HFFc6 (cell line): ENCODE measurements at regions not wholly inside any gene's neighbourhood (a gene's known extent, or its start where the extent isn't known, plus 50 kb on each side); places are given as distances from the start of the nearest gene placed in this dataset.

Source experiments
- DNase-seq: peaks from one replicate; pipeline ENCODE4 v3.0.0-alpha.2; 2018
- H3K27ac Mint-ChIP-seq: 2 replicates; pipeline ENCODE4 v1.8.0; 2020; ENCODE audit warnings: mild to moderate bottlenecking, mixed read lengths
- H3K27me3 Mint-ChIP-seq: 2 replicates; pipeline ENCODE4 v1.8.0; 2021; ENCODE audit warnings: mild to moderate bottlenecking, moderate library complexity, mixed read lengths; ENCODE audit not compliant: insufficient read depth
- H3K36me3 Mint-ChIP-seq: 2 replicates; pipeline ENCODE4 v1.8.0; 2021; ENCODE audit warnings: low read depth, mixed read lengths
- H3K4me1 Mint-ChIP-seq: 2 replicates; pipeline ENCODE4 v1.8.0; 2020; ENCODE audit warnings: low read depth, mixed read lengths
- H3K4me3 Mint-ChIP-seq: 2 replicates; pipeline ENCODE4 v1.8.0; 2020; ENCODE audit warnings: mild to moderate bottlenecking, moderate library complexity, mixed read lengths
- H3K9me3 Mint-ChIP-seq: 2 replicates; pipeline ENCODE4 v1.8.0; 2020; ENCODE audit warnings: mild to moderate bottlenecking, mixed read lengths
- CTCF ChIP-seq: fragments of 200-600 bp; sonication (generic); IDR thresholded peaks from 2 replicates; pipeline ENCODE4 v1.5.0; 2021; ENCODE audit warnings: antibody characterized with exemption, mild to moderate bottlenecking

DNA sequence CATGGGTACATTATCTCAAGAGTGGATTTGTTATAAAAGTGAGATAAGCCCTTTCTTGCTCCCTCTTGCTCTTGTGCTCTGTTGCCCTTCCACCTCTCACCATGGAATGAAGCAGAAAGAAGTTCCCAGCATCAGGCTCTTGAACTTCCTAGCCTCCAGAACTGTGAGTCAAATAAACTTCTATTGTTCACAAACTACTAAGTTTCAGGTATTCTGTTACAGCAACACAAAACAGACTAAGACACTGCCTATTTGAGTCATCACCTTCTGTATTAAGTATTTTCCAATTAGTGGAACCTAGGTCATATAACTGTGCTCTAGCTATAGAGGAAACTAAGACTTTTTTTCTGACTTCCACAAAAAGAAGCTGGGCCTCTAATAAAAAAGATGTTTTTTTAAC, 201.2 kb upstream of the FOXG1 start:
- TF ChIP-seq CTCF, result no peak
- no peaks in the 10 kb centered on the region; the same call in 1 of the 2 replicates for H3K36me3 Mint-ChIP-seq
- no peaks in the 10 kb centered on the region; the same call in 1 of the 2 replicates for H3K27me3 Mint-ChIP-seq
- peaks cover 43% of the 10 kb centered on the region for H3K9me3 Mint-ChIP-seq
- H3K4me3 Mint-ChIP-seq, result no peak overlapping the region
- no peak for DNase-seq
- no peaks in the 10 kb centered on the region for H3K4me1 Mint-ChIP-seq
- no peak overlapping the region for H3K27ac Mint-ChIP-seq

GRCh38 chr14:28570391-28570790, 196.2 kb upstream of the FOXG1 start:
- no peak for TF ChIP-seq CTCF
- no peak overlapping the region for H3K4me3 Mint-ChIP-seq
- H3K36me3 Mint-ChIP-seq, result no peaks in the 10 kb centered on the region; the same call in 1 of the 2 replicates
- H3K4me1 Mint-ChIP-seq, result no peaks in the 10 kb centered on the region
- no peak for DNase-seq
- no peak overlapping the region for H3K27ac Mint-ChIP-seq
- no peaks in the 10 kb centered on the region for H3K27me3 Mint-ChIP-seq
- H3K9me3 Mint-ChIP-seq, result peaks cover 60% of the 10 kb centered on the region

DNA sequence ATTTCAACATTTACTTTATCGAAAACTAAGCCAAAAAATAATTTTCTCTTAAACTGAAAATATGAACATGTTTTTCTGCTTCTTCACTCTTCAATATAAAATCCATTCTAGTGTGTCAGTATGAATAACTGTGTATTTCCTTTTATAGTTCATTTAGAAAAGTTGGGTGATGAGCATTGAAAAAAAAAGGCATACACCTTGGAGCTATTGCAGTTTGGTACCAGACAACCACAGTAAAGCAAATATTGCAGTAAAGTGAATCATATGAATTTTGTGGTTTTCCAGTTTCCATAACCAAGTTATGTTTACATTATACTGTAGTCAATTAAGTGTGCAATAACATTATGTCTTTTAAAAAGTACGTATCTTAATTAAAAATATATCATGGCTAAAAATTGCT, 195.0 kb upstream of the FOXG1 start:
- no peaks in the 10 kb centered on the region for H3K4me1 Mint-ChIP-seq
- no peaks in the 10 kb centered on the region; the same call in 1 of the 2 replicates for H3K36me3 Mint-ChIP-seq
- no peak for TF ChIP-seq CTCF
- no peak overlapping the region for H3K27ac Mint-ChIP-seq
- no peak for DNase-seq
- H3K4me3 Mint-ChIP-seq, result no peak overlapping the region
- H3K27me3 Mint-ChIP-seq, result no peaks in the 10 kb centered on the region
- peaks cover 59% of the 10 kb centered on the region for H3K9me3 Mint-ChIP-seq

DNA sequence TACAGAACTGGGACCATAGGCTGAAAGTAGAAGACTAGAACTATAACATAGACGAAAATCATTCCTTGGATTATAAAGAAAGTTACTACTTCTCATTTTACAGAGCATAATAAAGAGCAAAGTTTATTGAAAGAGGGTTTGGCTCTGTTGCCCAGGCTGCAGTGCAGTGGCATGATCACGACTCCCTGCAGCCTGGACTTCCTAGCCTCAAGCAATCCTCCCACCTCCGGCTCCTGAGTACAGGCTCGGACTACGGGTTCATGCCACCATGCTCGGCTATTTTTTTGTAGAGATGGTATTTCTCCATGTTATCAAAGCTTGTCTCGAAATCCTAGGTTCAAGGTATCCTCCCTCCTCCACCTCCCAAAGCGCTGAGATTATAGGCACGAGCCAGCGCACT, 190.1 kb upstream of the FOXG1 start:
- H3K27ac Mint-ChIP-seq, result no peak overlapping the region
- H3K36me3 Mint-ChIP-seq, result no peaks in the 10 kb centered on the region
- H3K4me3 Mint-ChIP-seq, result no peak overlapping the region
- no peaks in the 10 kb centered on the region for H3K27me3 Mint-ChIP-seq
- DNase-seq, result no peak
- peaks cover 63% of the 10 kb centered on the region for H3K9me3 Mint-ChIP-seq
- H3K4me1 Mint-ChIP-seq, result no peaks in the 10 kb centered on the region
- no peak for TF ChIP-seq CTCF

DNA sequence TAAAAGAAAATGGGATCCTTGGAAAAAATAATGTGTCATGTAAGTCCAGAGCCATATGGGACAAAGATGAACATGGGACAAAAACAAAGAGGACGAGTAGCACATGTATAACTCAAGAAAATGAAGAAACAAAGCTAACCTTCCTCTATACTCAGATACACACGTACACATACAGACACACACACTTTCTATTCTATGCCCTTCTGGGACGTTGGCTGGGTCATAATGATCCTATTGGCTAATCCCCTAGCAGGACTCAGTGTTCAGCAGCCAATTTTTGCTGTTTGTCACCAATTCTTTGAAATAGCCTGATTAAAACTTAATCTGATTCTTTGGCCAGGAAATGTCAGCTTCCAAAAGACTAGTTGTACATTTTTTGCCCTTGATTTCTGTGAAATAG, 189.4 kb upstream of the FOXG1 start:
- Mint-ChIP-seq H3K4me3 (no peak overlapping the region), H3K27ac (no peak overlapping the region), H3K9me3 (peaks cover 61% of the 10 kb centered on the region), H3K4me1 (no peaks in the 10 kb centered on the region), H3K36me3 (no peaks in the 10 kb centered on the region), H3K27me3 (no peaks in the 10 kb centered on the region)
- DNase-seq, result no peak
- TF ChIP-seq CTCF, result no peak

DNA sequence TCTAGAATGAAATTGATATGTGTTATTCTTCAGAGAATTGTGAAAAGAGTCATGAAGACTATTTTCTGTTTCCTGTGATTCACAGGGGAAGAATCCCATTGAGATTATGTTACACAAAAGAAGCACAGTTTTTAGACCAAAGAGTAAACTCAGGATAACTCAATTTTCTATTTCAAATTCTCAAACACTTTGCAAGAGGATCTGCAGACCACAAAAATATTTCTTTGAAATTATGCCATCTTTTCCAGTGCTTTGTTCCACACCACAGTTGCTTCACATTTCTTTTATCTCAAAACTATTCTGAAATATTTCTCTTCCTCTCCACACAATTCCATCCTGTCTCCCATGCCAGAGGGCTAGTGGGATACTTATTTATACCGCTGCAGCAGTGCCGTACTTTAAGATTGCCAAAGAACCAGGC, 188.9 kb upstream of the FOXG1 start:
- peaks cover 55% of the 10 kb centered on the region for H3K9me3 Mint-ChIP-seq
- no peak for DNase-seq
- no peaks in the 10 kb centered on the region for H3K36me3 Mint-ChIP-seq
- H3K4me1 Mint-ChIP-seq, result no peaks in the 10 kb centered on the region
- no peak overlapping the region for H3K27ac Mint-ChIP-seq
- TF ChIP-seq CTCF, result no peak
- no peaks in the 10 kb centered on the region for H3K27me3 Mint-ChIP-seq
- H3K4me3 Mint-ChIP-seq, result no peak overlapping the region
